Activated CD8-positive, alpha-beta memory T cell treated with anti-CD3 and anti-CD28 coated beads for 36 hours (primary cell): ENCODE measurements at regions not wholly inside any gene's neighbourhood (a gene's known extent, or its start where the extent isn't known, plus 50 kb on each side); places are given as distances from the start of the nearest gene placed in this dataset.
"Not testable (repeated sequence)": the region's sequence is repeated elsewhere in the genome, so short reads cannot be mapped to it uniquely, and the experiment has no call there.

Experiments
- CTCF ChIA-PET: fragments of 350-600 bp; sonication (Branson Sonifier 250); formaldehyde crosslinking; loops from one replicate; lab custom pipeline; 2021; ENCODE audit warnings: antibody characterized with exemption; lab: Charles Lee
- POLR2A ChIA-PET: fragments of 350-600 bp; sonication (Branson Sonifier 250); formaldehyde crosslinking; loops from one replicate; lab custom pipeline; 2021; ENCODE audit warnings: antibody characterized with exemption; lab: Charles Lee

GRCh38 chr6:69515480-69515879 lies 281.3 kb downstream of the LMBRD1 start:
- POLR2A ChIA-PET, CTCF ChIA-PET: not testable (repeated sequence)

- CTCF ChIA-PET: no interaction called here
- POLR2A ChIA-PET: no interaction called here
Measured at GRCh38 chr6:69494595-69494994, 302.2 kb downstream of the LMBRD1 start.

- CTCF ChIA-PET: no interaction called here
Measured at GRCh38 chr6:69489970-69490369, 306.8 kb downstream of the LMBRD1 start.

GRCh38 chr6:69487688-69488087 lies 309.1 kb downstream of the LMBRD1 start:
- ChIA-PET CTCF (no interaction called here), POLR2A (no interaction called here)

More at GRCh38 chr6:69489970-69490369, 306.8 kb downstream of the LMBRD1 start:
- POLR2A ChIA-PET: no interaction called here

- ChIA-PET POLR2A (no interaction called here), CTCF (no interaction called here)
Measured at GRCh38 chr6:69466979-69467570, 329.7 kb downstream of the LMBRD1 start.

GRCh38 chr6:69465866-69466265 lies 330.9 kb downstream of the LMBRD1 start:
- CTCF ChIA-PET: no interaction called here
- POLR2A ChIA-PET: no interaction called here

GRCh38 chr6:69456086-69456485 lies 340.7 kb downstream of the LMBRD1 start:
- ChIA-PET CTCF (no interaction called here), POLR2A (no interaction called here)

GRCh38 chr6:69454619-69455018 lies 342.2 kb downstream of the LMBRD1 start:
- CTCF ChIA-PET, POLR2A ChIA-PET: not testable (repeated sequence)

GRCh38 chr6:69450493-69450892 lies 346.3 kb downstream of the LMBRD1 start:
- POLR2A ChIA-PET, CTCF ChIA-PET: not testable (repeated sequence)

GRCh38 chr6:69449887-69450286 lies 346.9 kb downstream of the LMBRD1 start:
- ChIA-PET CTCF (no interaction called here), POLR2A (no interaction called here)
